NCI-H510A (cell line): ENCODE measurements at regions not wholly inside any gene's neighbourhood (a gene's known extent, or its start where the extent isn't known, plus 50 kb on each side); places are given as distances from the start of the nearest gene placed in this dataset.

Experiments
- DNase-seq: peaks from one replicate; lab custom pipeline; 2025; lab: John Stamatoyannopoulos, UW

DNA sequence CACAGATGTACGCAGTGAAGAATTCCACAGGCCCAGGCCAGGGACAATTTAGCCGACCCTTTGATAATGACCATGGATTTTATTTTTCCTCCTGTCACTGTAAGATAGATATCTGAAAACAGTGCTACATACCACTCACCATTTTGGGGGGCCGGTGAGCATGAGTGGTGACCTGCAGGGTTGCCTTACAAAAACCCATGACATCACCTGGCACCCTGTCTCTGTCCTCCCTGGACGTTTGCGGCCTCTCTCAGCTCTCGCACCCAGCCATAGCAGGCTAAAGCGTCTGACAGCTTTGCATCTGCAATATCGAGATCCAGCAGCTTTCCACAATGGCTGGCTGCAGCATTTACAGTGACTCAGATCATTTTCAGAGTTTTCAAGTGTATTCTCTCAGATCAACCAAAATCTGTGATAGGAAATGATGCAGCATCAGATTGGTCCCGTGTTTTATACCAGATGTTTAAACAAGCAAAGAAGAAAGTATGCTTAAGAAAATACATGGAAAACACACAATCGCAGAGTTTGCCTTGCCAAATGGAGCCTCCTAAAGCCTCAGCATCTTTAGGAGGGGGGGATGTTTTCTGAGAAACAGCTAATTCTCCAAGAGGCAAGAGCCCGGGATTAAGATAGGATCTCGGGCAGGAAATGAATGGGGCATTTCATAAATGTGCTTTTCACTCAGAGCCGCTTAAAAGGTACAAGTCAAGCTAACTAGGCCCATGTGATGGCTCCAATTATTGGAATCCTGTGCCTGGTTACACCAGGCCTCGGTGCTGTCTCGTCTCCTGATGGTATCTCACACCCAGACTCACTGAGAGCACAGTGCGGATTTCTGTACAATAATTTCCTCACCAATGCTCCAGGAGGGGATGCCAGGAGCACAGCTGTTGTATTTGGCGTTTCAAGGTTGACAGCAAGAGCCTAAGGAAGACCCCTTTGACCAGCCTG, 257.3 kb downstream of the XXYLT1 start:
- DNase-seq, result no peak

DNA sequence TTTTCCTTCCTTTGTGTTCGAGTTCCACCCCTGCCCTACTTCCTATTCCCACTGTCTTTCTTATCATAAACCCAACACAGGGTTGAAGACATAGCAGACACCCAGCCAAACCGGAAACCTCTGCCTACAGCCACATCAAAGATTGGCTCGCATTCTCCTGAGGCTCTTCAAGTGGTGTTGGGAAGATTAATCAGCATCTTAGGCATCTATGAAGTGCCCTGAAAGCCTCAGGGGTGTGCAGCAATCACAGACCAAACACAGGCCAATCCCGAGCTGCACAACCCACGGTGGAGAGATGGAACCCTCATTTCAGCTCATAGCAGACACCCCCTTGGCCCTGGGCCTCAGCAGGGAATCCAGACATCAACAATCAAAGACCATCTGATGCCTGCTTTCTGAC, 255.9 kb downstream of the XXYLT1 start:
- no peak for DNase-seq

GRCh38 chr3:195017151-195017550, 253.8 kb downstream of the XXYLT1 start:
- no peak for DNase-seq
